Trophoblast cell (in vitro differentiated cells and primary cell): ENCODE measurements at regions not wholly inside any gene's neighbourhood (a gene's known extent, or its start where the extent isn't known, plus 50 kb on each side); places are given as distances from the start of the nearest gene placed in this dataset.
"Not testable (repeated sequence)": the region's sequence is repeated elsewhere in the genome, so short reads cannot be mapped to it uniquely, and the experiment has no call there.

Experiments used
- DNase-seq, 2 donors: peaks; one replicate each; pipeline ENCODE4 v3.0.0-alpha.2; 2016
- H2AFZ ChIP-seq: 2 replicates; pipeline ENCODE4 v1.6.1; 2013; ENCODE audit warnings: low read length, moderate library complexity, mild to moderate bottlenecking; ENCODE audit not compliant: insufficient read depth, poor library complexity
- H2AK5ac ChIP-seq: 2 replicates; pipeline ENCODE4 v1.6.1; 2013; ENCODE audit warnings: mild to moderate bottlenecking, low read length
- H2BK120ac ChIP-seq: 2 replicates; pipeline ENCODE4 v1.6.1; 2013; ENCODE audit warnings: low read length, mild to moderate bottlenecking, moderate library complexity; ENCODE audit not compliant: insufficient read depth, poor library complexity
- H2BK12ac ChIP-seq: 2 replicates; pipeline ENCODE4 v1.6.1; 2013; ENCODE audit warnings: mild to moderate bottlenecking, low read length, moderate library complexity
- H2BK5ac ChIP-seq: 2 replicates; pipeline ENCODE4 v1.6.1; 2013; ENCODE audit warnings: low read length, low read depth, moderate library complexity, mild to moderate bottlenecking; ENCODE audit not compliant: poor library complexity
- H3K14ac ChIP-seq: 2 replicates; pipeline ENCODE4 v1.6.1; 2013; ENCODE audit warnings: mild to moderate bottlenecking, low read length
- H3K18ac ChIP-seq: 2 replicates; pipeline ENCODE4 v1.6.1; 2013; ENCODE audit warnings: mild to moderate bottlenecking, low read length
- H3K23ac ChIP-seq: 2 replicates; pipeline ENCODE4 v1.6.1; 2013; ENCODE audit warnings: low read length
- H3K27ac ChIP-seq: 2 replicates; pipeline ENCODE4 v1.5.1; 2013; ENCODE audit warnings: low read depth, mild to moderate bottlenecking, inconsistent platforms, low read length, moderate library complexity
- H3K27me3 ChIP-seq: 2 replicates; pipeline ENCODE4 v1.6.1; 2013; ENCODE audit warnings: inconsistent platforms, mild to moderate bottlenecking, low read length, moderate library complexity; ENCODE audit not compliant: insufficient read depth
- H3K36me3 ChIP-seq, 2 experiments: 1 replicate in 1 of 2; 2 replicates in 1 of 2; pipeline ENCODE4 v1.6.1; 2013; ENCODE audit warnings: low read length in 2 of 2, mild to moderate bottlenecking in 2 of 2, moderate library complexity in 1 of 2; ENCODE audit not compliant: insufficient read depth in 2 of 2, control insufficient read depth in 1 of 2
- H3K4ac ChIP-seq: 2 replicates; pipeline ENCODE4 v1.6.1; 2013; ENCODE audit warnings: low read depth, mild to moderate bottlenecking, low read length, moderate library complexity
- H3K4me1 ChIP-seq, 2 experiments: 1 replicate in 1 of 2; 2 replicates in 1 of 2; pipeline ENCODE4 v1.6.1; 2013; ENCODE audit warnings: low read length in 2 of 2, mild to moderate bottlenecking in 2 of 2, moderate library complexity in 1 of 2; ENCODE audit not compliant: insufficient read depth in 2 of 2, control insufficient read depth in 1 of 2
- H3K4me2 ChIP-seq: 2 replicates; pipeline ENCODE4 v1.6.1; 2013; ENCODE audit warnings: inconsistent platforms, mild to moderate bottlenecking, low read length, moderate library complexity
- H3K4me3 ChIP-seq: 2 replicates; pipeline ENCODE4 v1.5.1; 2013; ENCODE audit warnings: mild to moderate bottlenecking, low read depth, low read length, inconsistent platforms
- H3K79me1 ChIP-seq: one replicate; pipeline ENCODE4 v1.6.1; 2013; ENCODE audit warnings: low read length
- H3K79me2 ChIP-seq: 2 replicates; pipeline ENCODE4 v1.6.1; 2013; ENCODE audit warnings: low read length, mild to moderate bottlenecking; ENCODE audit not compliant: control insufficient read depth, insufficient read depth, poor library complexity
- H3K9ac ChIP-seq: 2 replicates; pipeline ENCODE4 v1.6.1; 2013; ENCODE audit warnings: mild to moderate bottlenecking, low read length
- H3K9me3 ChIP-seq: 2 replicates; pipeline ENCODE4 v1.6.1; 2013; ENCODE audit warnings: low read depth, mild to moderate bottlenecking, control low read depth, inconsistent platforms, low read length; ENCODE audit not compliant: insufficient read depth
- H4K12ac ChIP-seq: 2 replicates; pipeline ENCODE4 v1.6.1; 2013; ENCODE audit warnings: low read depth, mild to moderate bottlenecking, low read length, moderate library complexity
- H4K8ac ChIP-seq: 2 replicates; pipeline ENCODE4 v1.6.1; 2013; ENCODE audit warnings: low read depth, mild to moderate bottlenecking, low read length, moderate library complexity
- H4K91ac ChIP-seq: one replicate; pipeline ENCODE4 v1.6.1; 2013; ENCODE audit warnings: low read depth, mild to moderate bottlenecking, low read length, moderate library complexity
- WGBS: extraction: QIAGEN DNeasy Blood & Tissue Kit; methylation state at CpG from one replicate; pipeline ENCODE4 v1.1.7; 2013; ENCODE audit warnings: missing lambda C conversion rate; ENCODE audit not compliant: insufficient read length, insufficient coverage; ENCODE audit errors: extremely low coverage; 5-methylcytosine and 5-hydroxymethylcytosine counted together

DNA sequence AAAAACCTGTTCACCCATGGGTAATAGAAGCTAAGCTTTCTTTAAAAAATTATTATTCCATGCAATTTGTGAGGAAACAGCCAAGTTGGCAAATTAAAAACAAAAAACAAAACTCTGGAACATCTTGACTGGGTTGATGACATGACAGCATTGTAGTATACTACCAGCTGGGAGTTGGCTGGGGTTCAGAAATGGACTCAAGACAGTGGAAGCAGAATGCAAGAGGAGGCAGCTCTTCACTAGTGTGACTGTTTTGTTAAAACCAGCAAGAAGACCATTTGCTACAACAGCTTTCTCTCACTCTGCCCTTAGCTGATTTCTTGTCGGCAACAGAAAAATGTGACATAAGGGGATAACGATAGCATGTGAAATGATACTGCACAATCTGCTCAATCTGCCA, 1298.9 kb upstream of the ADGRL4 start:
- Histone ChIP-seq H2AFZ (no peak overlapping the region), H4K91ac (no peak overlapping the region), H2AK5ac (no peak overlapping the region), H3K79me2 (no peaks in the 10 kb centered on the region), H3K9me3 (no peaks in the 10 kb centered on the region), H4K8ac (no peak overlapping the region), H3K4me1 (no peaks in the 10 kb centered on the region), H3K4ac (no peak overlapping the region), H2BK12ac (no peak overlapping the region), H3K4me2 (no peak overlapping the region), H2BK120ac (no peak overlapping the region), H3K27ac (no peak overlapping the region), H3K4me3 (no peak overlapping the region), H3K18ac (no peak overlapping the region), H3K36me3 (no peaks in the 10 kb centered on the region), H3K27me3 (no peaks in the 10 kb centered on the region), H3K23ac (no peak overlapping the region), H2BK5ac (no peak overlapping the region), H3K14ac (no peak overlapping the region), H4K12ac (no peak overlapping the region), H3K9ac (no peak overlapping the region), H3K79me1 (no peaks in the 10 kb centered on the region)
- DNase-seq = no peak
- no CpG with 5 or more reads among the region's 2 CpGs for WGBS

DNA sequence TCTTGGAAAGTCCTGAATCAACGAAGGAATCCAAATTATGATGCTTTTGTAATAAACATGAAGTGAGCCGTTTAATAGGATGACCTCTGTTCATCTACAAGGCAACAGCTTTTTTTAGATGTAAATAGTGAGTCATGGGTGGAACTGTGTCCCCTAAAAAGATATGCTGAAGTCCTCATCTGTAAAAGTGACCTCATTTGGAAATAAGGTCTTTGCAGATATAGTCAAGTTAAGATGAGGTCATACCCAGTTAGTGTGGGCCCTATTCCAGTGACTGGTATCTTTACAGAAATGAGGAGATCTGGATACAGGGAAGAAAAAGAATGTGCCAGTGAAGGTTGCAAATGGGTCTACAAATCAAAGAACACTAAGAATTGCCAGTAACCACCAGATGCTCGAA, 1287.3 kb upstream of the ADGRL4 start:
- Histone ChIP-seq H2BK120ac (no peak overlapping the region), H3K4me1 (no peaks in the 10 kb centered on the region), H3K36me3 (no peaks in the 10 kb centered on the region), H4K91ac (no peak overlapping the region), H2BK12ac (no peak overlapping the region), H3K14ac (no peak overlapping the region), H3K27ac (no peak overlapping the region), H3K79me1 (no peaks in the 10 kb centered on the region), H3K27me3 (no peaks in the 10 kb centered on the region), H2AFZ (no peak overlapping the region), H3K4me2 (no peak overlapping the region), H2AK5ac (no peak overlapping the region), H3K4me3 (no peak overlapping the region), H3K9me3 (no peaks in the 10 kb centered on the region), H3K18ac (no peak overlapping the region), H3K4ac (no peak overlapping the region), H4K8ac (no peak overlapping the region), H3K9ac (no peak overlapping the region), H4K12ac (no peak overlapping the region), H3K79me2 (no peaks in the 10 kb centered on the region), H2BK5ac (no peak overlapping the region), H3K23ac (no peak overlapping the region)
- peak in 1 of 2 donors; percentile 4 for DNase-seq
- WGBS = no CpG with 5 or more reads among the region's 3 CpGs

DNA sequence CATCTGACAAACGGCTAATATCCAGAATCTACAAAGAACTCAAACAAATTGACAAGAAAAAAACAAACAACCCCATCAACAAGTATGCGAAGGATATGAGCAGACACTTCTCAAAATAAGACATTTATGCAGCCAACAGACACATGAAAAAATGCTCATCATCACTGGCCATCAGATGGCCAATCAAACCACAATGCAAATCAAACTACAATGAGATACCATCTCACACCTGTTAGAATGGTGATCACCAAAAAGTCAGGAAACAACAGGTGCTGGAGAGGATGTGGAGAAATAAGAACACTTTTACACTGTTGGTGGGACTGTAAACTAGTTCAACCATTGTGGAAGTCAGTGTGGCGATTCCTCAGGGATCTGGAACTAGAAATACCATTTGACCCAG, 1282.2 kb upstream of the ADGRL4 start:
- not testable (repeated sequence) for H3K18ac ChIP-seq, H3K27me3 ChIP-seq, H2AFZ ChIP-seq, H3K14ac ChIP-seq, H3K9ac ChIP-seq, H2BK5ac ChIP-seq, H2BK120ac ChIP-seq, H3K4me2 ChIP-seq, H3K79me2 ChIP-seq, H3K9me3 ChIP-seq, H4K91ac ChIP-seq, H2AK5ac ChIP-seq, H3K79me1 ChIP-seq, H3K4me1 ChIP-seq, DNase-seq, H3K36me3 ChIP-seq, H2BK12ac ChIP-seq, H3K27ac ChIP-seq, H4K12ac ChIP-seq, H3K4me3 ChIP-seq, H4K8ac ChIP-seq, H3K23ac ChIP-seq, H3K4ac ChIP-seq
- whole genome bisulfite sequencing = no CpG with 5 or more reads among the region's 3 CpGs

DNA sequence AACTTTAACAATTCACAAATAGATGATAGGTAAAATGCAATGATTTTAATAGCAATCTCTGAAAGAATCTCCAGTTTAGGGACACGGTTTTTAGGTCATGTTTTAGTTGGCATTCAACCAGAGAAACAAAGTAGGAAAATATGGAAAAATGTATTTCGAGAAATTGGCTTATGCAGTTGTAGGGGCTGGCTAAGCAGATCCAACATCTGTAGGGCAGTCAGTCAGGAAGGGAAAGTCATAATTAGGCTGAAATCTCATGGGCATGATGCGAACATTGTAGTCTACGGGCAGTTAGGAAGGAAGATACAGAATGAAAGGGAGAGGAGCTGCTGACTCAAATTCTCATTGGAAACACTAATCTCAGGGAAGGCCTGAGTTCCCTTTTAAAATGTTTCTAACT, 1276.0 kb upstream of the ADGRL4 start:
- no peak overlapping the region for H3K18ac ChIP-seq
- no peaks in the 10 kb centered on the region for H3K27me3 ChIP-seq
- H3K79me1 ChIP-seq = no peaks in the 10 kb centered on the region
- H3K14ac ChIP-seq = no peak overlapping the region
- H2AK5ac ChIP-seq = no peak overlapping the region
- WGBS = no CpG with 5 or more reads among the region's 4 CpGs
- H3K4me3 ChIP-seq = no peak overlapping the region
- H3K23ac ChIP-seq = no peak overlapping the region
- no peak overlapping the region for H3K4ac ChIP-seq
- no peaks in the 10 kb centered on the region for H3K9me3 ChIP-seq
- DNase-seq = no peak
- H4K12ac ChIP-seq = no peak overlapping the region
- no peak overlapping the region for H2BK5ac ChIP-seq
- H2AFZ ChIP-seq = no peak overlapping the region
- H4K8ac ChIP-seq = no peak overlapping the region
- H3K9ac ChIP-seq = no peak overlapping the region
- no peak overlapping the region for H2BK12ac ChIP-seq
- no peak overlapping the region for H2BK120ac ChIP-seq
- no peak overlapping the region for H3K27ac ChIP-seq
- H4K91ac ChIP-seq = no peak overlapping the region
- no peak overlapping the region for H3K4me2 ChIP-seq
- no peaks in the 10 kb centered on the region for H3K36me3 ChIP-seq
- H3K4me1 ChIP-seq = no peaks in the 10 kb centered on the region
- no peaks in the 10 kb centered on the region for H3K79me2 ChIP-seq

DNA sequence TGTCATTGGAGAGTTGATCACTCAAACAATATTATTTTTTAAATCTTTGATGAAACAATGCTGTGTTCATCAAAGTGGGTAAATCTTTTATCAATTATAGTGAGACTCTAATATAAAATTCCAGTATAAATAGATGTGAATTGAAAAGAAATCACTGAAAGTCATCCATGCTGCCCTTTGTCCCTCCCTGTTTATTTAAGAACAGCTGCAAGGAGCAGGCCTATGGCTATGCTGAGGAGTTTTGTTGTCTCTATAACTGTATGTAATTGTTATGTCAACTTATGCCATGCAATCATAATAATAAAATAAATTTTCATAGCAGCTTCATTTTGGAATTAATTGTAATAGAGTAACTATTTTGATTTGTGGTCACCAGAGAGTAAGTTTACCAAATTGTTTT, 1272.4 kb upstream of the ADGRL4 start:
- Histone ChIP-seq H3K9me3 (no peaks in the 10 kb centered on the region), H2BK120ac (no peak overlapping the region), H2AFZ (no peak overlapping the region), H2BK5ac (no peak overlapping the region), H3K4ac (no peak overlapping the region), H2BK12ac (no peak overlapping the region), H3K27me3 (no peaks in the 10 kb centered on the region), H3K27ac (no peak overlapping the region), H3K4me2 (no peak overlapping the region), H4K8ac (no peak overlapping the region), H3K4me3 (no peak overlapping the region), H3K23ac (no peak overlapping the region), H3K14ac (no peak overlapping the region), H4K12ac (no peak overlapping the region), H3K9ac (no peak overlapping the region), H4K91ac (no peak overlapping the region), H3K4me1 (no peaks in the 10 kb centered on the region), H3K18ac (no peak overlapping the region), H3K36me3 (no peaks in the 10 kb centered on the region), H3K79me1 (no peaks in the 10 kb centered on the region), H3K79me2 (no peaks in the 10 kb centered on the region), H2AK5ac (no peak overlapping the region)
- no peak for DNase-seq
